Activated CD4-positive, alpha-beta T cell treated with anti-CD3 and anti-CD28 coated beads, Interleukin-2, Interleukin-4, amounts not matched to agents 100 ng/mL and 50 ng/mL, durations not matched to agents 16 hours and 8 hours (primary cell): ENCODE measurements at regions not wholly inside any gene's neighbourhood (a gene's known extent, or its start where the extent isn't known, plus 50 kb on each side); places are given as distances from the start of the nearest gene placed in this dataset.

Experiments
- DNase-seq: peaks from one replicate; pipeline ENCODE4 v3.0.0-alpha.2; 2020; ENCODE audit warnings: low spot score

DNA sequence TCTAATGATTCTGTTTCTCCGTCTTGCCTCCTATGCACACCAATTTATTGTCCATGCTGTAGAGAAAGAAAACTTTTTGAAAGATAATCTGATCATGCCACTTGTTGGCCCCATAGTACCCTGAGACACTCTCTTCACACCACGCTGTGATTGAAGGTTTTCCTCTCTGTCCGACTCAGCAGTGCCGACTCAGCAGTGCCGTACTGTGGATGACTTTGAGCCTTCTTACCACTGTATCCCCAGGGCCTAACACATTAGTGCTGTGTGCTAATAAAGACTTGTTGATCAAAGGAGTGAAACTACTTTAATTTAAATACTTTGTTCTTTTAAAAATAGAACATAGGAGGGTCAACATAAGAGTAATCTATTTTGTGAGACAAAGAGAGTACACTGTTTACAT lies 429.6 kb downstream of the KLF12 start:
- DNase-seq: no peak

DNA sequence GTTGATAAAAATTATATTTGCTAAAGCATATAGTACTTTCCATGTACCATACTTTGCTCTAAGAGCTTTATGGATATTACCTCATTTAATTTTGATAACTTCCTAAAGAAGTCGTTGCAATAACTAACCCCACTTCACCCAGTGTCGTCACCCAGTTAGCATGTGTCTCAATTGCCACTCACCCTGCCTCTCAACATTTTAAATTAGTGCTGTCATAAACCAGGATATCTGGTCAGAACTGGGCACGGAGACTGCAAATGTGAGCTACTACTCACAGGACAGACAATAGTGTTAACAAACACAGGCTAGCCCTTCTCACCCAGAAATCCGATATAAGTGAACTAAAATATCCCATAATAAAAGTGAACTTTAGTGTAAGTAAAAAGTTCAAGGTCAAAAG lies 430.6 kb downstream of the KLF12 start:
- no peak for DNase-seq

DNA sequence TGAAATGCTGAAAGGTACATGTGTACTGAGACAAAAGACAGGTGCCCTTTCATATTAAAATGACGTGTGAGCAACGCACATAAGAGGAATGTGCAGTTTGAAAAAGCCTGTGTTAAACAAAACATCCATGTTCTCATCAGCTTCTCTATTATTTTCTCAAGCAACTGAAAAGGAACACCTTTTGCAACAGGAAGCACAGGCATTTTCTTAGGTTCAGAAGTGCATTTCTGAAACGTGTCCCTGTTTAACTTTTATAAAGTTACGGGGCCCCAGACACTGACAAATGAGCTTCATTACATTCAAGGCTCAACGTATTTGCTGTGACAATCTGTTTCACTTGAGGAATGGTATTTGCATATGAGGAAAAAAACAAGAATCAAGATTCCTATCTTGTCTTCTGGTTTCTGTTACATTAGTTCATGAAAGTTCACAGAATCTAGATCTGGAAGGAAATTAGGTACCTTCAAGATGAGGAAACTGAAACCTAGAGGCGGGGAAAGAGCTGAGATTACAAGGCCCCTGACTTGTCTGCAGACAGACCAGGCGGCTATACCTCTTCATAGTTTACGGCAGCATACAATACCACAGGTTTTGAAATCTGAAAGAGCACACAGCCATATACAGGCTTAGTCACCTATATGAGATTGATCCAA lies 431.7 kb downstream of the KLF12 start:
- peak; percentile 48 for DNase-seq

DNA sequence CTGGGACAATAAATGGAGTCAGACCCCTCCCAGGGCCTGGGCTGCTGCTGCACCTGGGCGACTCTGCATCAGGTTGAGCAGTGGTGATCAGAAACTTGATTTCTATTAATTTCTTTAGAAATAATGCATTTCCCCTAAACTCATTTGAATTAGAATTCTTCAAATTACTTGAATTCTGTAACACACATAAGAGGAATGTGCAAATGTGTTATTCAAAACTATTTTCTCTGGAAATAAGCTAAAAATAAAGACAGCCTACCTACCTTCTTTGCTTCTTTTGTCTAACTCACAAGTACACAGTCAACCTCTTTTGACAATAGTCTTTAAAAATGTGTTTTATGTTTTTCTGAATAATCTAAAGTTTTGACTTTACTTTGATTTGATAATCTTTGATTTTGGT lies 433.0 kb downstream of the KLF12 start:
- no peak for DNase-seq

DNA sequence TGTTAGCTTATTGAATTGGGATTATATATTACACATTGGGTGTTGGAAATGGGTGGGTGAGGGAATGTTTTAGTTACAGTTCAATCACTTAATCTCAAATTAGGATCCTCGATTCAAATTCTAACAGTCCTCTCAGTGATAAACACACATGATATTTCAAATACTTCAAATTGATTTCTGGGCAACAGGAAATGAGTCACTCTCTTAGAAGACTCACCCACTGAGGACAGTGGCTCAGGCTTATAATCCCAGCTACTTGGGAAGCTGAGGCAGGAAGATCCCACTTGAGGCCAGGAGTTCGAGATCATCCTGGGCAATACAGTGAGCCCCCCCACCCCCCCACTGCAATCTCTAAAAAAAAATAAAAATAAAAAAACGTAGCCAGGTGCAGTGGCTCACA lies 435.3 kb downstream of the KLF12 start:
- no peak for DNase-seq

DNA sequence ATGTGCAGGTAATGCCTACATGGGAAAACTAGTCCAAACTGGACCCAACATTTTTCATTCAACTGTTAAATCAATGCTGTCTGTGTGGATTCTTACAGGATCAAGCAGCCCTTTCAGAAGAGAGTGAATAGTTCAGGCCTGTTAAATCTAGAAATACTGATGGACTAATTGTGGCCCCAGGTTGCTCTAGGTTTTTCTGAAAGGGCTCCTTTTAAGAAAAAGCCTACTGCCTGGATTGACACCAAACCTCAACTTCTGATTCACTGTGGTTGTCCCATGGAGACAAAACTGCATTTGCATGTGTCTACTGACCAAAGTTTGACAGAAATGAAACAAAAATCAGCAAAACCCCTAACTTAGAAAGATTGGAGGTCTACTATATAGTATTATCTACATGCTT lies 437.0 kb downstream of the KLF12 start:
- DNase-seq: no peak

DNA sequence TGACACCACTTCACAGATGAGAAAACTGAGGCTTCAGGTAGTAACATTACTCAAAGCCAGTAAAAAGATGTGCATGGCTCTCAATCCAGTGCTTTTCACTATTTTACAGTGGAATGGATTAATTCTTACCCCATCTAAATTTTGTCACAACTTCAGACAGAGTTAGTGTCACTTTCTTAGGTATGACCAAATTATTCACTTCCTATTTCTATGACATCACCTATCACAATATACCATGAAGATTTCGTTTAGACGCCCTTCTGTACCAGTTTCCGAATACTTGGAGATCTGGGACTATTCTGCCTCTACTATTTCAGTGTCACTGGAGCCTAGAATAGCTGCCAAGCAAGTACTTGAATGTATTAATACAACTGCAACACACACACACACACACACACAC lies 437.5 kb downstream of the KLF12 start:
- DNase-seq: no peak

DNA sequence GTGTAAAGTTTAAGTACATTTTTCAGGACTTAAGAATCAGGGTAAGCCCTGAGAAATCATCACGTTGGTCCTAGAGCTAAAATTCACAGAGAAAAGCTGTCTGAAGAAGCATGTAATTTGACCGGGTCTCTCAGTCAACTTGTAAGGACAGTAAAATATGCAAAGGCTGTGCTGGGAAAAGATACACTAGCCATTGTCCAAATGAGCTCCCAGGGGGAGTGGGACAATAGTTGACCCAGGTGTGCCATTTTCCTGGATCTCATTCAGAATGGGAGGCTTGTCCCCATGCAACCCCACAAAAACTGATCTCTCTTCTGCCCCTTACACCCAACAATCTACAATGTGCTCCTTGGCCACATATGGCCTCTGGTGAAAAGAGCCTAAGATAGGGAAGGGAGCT lies 437.9 kb downstream of the KLF12 start:
- no peak for DNase-seq

DNA sequence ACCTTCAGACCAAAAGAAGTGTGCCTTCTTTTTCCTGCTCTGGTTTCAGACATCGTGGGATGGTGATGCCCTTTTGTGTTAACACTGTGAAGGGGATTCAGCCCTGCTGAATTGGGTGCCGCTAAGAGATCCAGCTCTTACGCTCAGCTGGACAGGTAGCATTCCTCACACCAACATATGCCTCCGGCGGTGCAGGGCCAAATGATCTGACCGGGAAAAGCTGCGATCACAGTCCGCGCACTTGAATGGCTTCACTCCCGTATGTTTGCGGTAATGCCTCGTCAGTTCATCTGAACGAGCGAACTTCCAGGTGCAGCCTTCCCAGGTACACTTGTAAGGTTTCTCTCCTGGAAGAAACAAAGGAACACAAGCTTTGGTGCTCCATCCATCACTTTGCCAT lies 438.9 kb downstream of the KLF12 start:
- DNase-seq: no peak

DNA sequence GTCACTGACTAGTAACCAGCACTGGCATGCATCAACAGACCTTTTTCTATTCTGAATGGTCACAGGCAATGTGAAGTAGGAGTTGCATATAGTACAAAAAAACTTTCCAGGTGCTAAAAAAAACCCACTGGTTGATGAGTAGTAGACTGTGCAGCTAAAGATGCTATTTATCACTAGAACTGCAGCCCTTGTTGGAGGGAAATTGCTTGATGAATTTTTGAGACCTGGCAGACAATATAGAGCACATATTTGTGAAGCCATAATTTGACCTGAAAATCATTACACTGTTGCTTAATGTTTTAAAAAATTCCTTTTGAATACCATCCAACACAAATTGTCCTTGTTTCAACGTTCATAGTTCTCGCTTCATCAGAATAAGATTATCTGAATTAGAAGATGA lies 441.0 kb downstream of the KLF12 start:
- no peak for DNase-seq

DNA sequence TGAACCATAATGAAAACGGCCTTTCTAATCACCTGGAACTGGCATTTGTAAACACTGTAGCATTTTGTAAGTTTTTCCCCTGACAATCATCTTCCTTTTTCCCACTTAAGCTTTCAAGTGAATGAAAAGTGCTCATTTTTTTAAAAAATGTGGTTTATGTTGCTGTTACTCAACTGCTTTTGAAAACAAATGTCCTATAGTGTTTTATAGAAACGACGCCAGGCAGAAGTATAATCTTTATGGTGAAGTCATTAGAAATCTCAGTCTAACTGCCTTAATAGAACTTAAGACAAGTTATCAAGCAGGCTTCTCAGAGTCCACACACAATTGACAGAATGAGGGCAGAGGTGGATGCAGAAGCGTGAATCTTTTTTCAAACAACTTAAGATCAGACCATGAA lies 442.3 kb downstream of the KLF12 start:
- no peak for DNase-seq

DNA sequence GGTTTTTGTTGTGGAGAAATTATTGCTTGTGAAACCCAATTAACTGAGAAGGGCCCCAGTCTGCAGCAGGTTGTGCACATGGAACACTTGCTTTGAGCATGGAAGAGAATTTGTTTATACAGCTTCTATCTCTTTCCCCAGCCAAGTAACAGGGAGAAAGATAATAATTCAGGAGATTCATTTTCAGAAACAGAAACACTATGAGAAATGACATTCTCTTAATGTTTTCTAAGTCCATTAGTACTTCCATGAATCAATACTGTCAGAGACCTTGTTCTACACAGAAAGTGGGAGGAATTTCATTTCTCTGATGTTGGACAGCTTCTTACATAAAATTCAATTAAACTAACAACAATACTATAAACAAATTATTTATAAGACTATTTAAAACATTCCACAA lies 446.3 kb downstream of the KLF12 start:
- DNase-seq: no peak

DNA sequence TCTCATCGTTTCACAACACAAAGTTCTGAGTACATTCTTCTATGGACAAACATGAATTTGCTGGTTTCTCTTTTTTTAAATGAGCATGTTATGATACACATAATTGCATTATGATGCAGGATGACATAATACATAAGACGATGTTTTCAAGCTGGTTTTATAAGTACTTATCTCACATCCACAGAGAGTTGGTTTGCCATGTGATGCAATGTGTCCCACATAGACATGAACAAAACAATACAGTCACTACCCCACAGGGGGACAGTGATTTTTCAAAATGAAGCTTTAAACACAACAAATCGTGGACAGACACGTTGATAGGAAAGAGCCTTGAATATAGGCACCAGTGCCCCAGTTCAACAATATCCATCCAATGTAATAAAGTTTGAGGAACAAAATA lies 447.1 kb downstream of the KLF12 start:
- DNase-seq: no peak

DNA sequence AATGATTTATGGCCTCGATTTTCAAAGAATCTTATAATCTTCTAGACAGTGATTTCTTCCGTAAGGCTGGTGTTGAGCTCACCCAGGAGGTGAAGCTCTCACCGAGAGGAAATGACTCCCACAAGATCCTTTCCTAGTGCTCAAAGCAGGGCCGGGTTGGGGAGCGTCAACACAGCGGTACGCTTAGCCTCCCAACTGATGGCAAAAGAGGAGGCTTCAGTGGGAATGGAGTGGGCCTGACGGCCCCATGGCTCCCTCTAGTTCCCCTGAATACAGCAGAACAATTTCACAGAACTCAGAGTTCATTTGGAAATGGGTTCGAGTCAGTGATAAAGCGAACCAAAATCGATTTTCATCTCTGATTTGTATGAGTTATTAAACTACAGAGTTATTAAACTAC lies 449.5 kb downstream of the KLF12 start:
- DNase-seq: no peak

DNA sequence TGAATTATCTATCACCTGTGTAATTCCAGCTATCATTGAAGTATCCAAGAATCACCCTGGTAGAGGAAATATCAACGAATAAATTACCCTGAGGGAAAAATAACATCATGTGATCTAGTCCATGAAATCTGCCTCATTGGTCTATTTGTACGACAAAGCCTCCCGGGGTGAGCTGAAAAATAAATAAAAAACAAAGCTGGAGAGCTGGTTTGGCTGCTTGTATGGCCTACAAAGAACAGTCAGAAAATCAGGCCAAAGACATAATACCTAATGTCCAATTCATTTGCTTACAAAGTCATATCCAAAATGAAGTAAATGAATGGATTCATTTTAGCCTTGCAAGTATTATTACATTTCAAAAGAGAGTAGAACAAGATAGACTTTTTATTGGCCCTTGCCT lies 449.9 kb downstream of the KLF12 start:
- no peak for DNase-seq

DNA sequence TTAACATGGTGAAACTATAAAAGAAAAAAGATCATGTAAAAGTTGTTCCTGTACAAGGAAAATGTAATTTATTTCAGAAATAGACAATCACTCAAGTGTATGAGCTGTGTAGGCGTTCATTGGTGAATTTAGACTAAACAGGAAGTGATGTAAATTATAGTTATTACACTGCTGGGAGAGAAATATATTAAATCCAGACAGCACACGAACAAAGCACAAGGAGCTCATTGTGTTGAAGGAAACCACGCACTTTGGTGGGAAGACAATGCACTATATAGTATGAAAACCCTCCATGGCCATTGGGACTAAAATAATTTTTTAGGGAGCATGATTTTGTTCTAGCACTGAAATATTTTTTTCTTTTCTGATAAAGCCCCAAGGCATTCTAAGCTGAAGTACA lies 450.5 kb downstream of the KLF12 start:
- no peak for DNase-seq

DNA sequence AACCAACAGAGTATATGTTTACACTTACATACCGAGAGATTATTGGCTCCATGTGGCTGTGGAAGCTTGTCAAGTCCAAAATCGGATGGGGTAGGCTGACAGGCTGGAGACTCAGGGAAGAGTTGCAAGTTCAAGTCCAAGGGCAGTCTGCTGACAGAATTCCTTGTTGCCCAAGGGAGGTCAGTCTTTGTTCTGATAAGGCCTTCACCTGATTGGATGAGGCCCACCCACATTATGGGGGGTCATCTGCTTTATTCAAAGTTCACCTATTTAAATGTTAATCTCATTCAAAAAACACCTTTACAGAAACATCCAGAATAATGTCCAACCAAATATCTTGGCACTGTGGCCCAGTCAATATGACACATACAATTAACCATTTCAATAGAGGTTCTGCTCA lies 452.4 kb downstream of the KLF12 start:
- DNase-seq: no peak

DNA sequence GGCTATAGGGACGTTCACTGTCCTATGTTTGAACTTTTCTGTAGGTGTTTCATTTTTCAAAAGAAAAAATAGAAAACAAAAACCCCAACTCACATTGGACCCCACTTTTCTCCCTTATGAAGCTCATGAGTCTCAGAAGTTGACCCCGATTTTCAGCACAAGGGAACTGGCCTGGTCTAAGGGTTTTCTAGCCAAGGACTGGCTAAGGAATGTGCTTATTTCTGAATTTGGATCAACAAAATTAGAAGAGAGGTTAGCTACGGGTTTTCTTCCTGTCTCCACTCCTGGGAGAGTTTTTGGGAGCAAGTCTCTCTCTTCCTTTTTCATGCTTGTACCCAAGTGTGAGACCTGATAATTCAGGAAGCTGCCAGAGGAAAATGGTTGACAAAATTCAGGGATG lies 453.2 kb downstream of the KLF12 start:
- DNase-seq: no peak

DNA sequence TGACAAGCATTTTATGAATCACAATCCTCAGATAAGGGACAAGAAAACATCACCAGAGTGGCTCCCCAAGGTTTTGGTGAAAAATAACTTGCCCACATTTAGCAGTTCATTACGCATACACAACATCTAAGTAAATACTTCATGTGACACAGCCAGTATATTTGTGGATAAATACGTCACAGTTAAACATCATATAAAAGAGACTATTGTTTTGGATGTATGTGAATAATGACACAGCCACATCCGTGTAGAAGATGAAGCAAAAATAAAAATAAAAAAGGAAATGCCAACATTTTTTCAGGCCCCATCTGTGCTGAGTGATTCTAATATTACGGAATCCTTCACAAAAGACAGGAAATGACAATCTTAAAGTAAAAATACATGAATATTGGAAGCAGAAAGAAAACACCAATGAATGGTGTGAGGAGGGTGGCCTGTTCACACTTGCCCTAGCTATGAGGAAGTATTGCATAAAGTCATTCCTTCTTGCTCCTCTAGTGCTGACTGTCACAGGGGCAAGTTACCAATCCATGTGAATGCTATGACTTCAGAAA lies 457.1 kb downstream of the KLF12 start:
- DNase-seq: no peak

DNA sequence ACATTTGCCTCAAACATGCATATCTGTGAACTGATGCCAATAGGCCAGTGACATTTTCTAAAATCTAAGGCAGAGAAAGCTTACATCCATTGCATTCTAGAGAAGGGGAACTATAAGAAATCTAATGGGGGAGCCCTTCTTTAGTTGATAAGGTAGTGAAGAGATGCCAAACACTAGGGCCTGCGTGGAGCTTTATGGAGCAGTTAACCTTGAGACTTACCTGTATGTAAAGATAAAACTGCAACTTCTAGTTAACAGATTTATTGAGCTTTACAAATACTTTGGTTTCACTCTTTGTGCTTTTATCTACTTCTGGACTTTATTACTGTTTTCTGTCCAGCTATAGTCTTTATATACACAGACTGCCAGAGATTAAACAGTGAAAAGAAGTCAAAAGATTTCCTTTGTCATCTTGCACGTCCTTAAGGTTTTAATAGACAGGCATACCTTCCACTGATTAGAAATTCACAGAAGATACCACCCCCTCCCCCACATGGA lies 457.6 kb downstream of the KLF12 start:
- DNase-seq: no peak

DNA sequence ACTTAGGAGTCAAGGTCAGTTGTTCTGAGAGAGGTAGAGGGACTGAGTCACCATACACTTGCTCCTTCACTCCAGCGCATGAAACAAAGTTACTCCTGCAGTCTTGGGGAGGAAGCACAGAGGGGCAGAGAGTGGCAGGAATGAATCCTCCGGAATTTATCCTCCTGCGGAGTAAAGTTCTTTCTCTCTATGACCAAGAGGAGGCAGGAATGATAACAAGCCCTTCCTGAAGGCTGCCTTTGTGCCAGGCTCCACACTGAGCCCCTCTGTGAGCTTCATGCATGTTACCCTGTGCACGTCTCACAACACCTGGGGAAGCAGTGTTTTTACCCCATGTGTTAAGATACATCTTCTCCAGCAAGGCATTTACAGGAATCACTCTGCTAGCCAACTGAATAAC lies 458.4 kb downstream of the KLF12 start:
- no peak for DNase-seq

DNA sequence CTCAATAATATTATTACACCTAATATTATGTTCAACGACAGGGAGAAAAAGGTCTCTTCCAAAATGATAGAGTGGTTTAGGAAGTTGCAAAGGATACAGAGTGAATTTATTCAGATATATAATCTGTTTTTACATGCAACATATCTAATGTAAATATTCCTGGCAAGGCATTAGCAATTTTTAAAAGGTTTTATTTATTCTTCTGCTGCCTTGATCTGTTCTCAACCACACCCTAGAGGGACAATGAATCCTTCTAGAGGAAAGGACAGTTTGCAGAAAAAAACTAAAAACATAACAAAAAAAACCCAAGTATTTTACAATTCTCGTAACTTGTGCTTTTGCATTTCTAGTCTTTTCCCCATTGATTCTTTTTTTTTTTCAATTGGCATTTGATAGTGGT lies 459.6 kb downstream of the KLF12 start:
- no peak for DNase-seq

DNA sequence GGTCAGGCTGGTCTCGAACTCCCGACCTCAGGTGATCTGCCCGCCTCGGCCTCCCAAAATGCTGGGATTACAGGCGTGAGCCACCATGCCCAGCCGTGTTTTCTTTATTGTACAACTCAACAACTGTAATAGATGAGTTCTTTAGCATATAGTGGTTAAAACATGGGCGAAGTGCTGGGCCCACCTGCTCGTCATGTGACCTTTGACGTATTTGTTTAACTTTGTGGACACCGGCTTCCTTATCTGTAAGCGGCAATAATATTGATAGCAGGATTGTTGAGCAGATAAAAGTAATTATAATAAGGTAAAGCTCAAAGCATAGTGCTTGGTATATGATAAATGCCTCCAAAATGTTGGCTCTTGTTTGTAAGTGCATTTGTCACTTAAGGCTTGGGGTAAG lies 460.3 kb downstream of the KLF12 start:
- DNase-seq: no peak

DNA sequence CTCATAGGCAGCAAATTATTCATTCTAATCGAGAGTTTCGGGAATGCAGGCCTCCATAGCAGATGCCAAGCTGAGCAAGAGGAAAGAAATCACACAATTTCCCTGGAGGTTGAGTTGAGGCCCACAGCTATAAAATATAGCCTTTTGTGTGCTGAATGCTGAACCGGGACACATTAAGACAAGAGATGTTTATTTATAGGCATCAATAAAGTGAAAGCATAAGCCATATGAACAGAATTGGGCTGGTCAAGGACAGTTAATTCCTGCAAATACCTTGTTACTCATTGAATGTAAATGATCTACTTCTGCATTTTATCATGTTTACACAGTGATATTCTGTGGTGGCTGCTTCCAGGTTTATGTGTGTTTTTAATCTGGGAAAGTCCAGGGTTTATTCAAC lies 461.7 kb downstream of the KLF12 start:
- DNase-seq: no peak
